ENCODE measurements at regions not wholly inside any gene's neighbourhood (a gene's known extent, or its start where the extent isn't known, plus 50 kb on each side); places are given as distances from the start of the nearest gene placed in this dataset.

- TF ChIP-seq CTCF (IDR thresholded peaks at IDR 0.05) (no peak), ESRRA (IDR thresholded peaks at IDR 0.05; ENCODE audit: borderline replicate concordance, low read length) (no peak), MAZ (IDR thresholded peaks at IDR 0.05; ENCODE audit: borderline replicate concordance, low read depth, low read length) (no peak), SREBF2 (IDR thresholded peaks at IDR 0.05) (no peak), CBX8 (IDR thresholded peaks at IDR 0.05) (no peak), MAFK (IDR thresholded peaks at IDR 0.05; ENCODE audit: partially characterized antibody) (no peak), CHD4 (IDR thresholded peaks at IDR 0.05; ENCODE audit: borderline replicate concordance) (no peak), SMC3 (IDR thresholded peaks at IDR 0.05) (no peak), POLR2A (IDR thresholded peaks at IDR 0.05; ENCODE audit: low read length) (no peak), NFE2L2 (conservative IDR thresholded peaks at IDR 0.05; ENCODE audit: low read length) (no peak), JUN (IDR thresholded peaks at IDR 0.05) (no peak)
Observed at GRCh38 chr5:3153226-3153858, 401.9 kb upstream of the IRX2 start.

All from A549 (cell line).